GM18502 (cell line): ENCODE measurements at regions not wholly inside any gene's neighbourhood (a gene's known extent, or its start where the extent isn't known, plus 50 kb on each side); places are given as distances from the start of the nearest gene placed in this dataset.

Source experiments
- ATAC-seq: cut with Tn5 transposase; IDR thresholded peaks from one replicate; pipeline ENCODE4 v1.9.1; 2021; ENCODE audit warnings: mild to moderate bottlenecking; ENCODE audit not compliant: unreplicated experiment, poor library complexity

DNA sequence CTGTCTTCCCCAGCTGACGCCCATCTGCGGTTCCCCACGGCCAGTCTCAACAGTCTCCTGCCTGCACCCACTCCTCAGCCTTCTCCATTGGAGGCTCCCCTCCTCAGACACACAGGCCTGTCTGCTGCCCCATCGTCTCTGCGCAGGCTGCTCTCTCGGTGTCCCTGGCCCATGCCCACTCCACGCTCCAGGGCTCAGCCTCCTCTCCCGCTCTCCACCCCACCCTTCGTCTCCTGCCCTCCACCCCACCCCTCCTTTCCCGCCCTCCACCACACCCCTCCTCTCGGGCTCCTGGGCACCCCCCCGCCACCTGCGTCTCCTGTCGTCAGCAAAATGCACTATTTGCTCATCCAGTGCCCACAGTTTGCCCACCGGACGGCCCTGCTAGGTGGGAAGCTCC is 119.6 kb upstream of the DIO3 start:
- ATAC-seq = no peak

DNA sequence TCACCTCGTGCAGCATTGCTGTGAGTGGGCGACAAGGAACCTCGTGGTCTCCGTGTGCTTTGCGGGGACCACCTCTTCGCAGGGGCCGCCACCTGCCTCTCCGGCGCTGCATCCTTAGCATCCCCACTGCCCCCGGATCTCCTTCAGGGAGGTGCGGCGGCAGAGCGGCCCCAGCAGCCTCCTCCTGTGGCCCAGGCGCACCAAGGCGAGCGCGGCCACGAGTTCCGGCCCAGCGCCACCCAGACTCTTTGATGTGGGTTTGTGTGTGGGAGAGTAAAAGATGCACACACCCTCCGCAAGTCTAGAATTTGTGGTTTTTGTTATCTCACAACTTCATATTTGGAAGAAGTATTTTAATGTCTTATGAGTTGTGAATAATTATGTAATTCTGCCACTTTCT is 118.8 kb upstream of the DIO3 start:
- no peak for ATAC-seq

DNA sequence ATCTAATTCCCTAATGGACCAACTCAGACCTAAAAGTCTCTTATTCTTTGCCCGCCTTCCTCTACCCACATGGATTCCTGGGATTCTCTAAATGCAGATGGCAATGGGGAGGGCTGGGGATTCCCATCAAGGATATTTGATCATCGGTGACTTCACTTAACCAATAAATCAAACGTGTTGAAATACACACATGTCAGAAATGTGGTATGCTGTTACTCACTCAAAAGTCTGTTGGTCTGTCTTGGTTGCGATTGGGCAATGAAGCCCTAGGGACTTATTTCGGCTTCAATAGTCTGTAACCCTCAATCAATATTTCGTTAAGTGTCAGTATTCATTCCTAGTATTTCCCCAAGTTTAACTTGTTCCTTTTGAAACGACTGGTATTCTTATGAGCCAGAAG is 117.2 kb upstream of the DIO3 start:
- no peak for ATAC-seq

- ATAC-seq = no peak
Measured at GRCh38 chr14:101445278-101445677, 116.0 kb upstream of the DIO3 start.

DNA sequence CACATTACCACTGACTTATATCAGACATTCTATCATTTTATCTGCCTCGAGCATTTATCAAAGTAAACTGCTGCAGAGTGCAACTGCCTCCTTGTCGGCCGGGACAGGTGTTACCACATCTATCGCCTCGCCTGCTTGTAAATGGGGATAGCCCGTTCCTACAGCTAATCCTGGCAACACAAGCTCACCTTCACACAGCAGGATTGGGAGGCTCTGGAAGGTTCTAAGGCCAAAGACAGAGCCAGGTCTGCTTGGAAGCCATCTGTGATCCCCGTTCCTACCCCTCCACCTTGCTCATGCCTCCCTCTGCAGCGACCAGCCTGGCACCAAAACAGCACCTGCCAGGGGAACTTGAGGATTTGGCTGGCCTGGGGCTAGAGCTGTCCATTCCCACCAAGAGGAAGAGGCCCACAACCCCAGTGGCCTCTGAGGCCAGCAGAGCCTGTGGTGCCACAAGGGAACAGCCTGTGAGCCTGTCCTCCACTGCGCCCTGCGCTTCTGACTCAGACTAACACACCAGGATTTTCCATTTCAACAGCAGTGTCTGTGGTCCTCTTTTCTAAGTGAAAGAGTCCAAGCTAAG is 114.8 kb upstream of the DIO3 start:
- ATAC-seq = no peak

DNA sequence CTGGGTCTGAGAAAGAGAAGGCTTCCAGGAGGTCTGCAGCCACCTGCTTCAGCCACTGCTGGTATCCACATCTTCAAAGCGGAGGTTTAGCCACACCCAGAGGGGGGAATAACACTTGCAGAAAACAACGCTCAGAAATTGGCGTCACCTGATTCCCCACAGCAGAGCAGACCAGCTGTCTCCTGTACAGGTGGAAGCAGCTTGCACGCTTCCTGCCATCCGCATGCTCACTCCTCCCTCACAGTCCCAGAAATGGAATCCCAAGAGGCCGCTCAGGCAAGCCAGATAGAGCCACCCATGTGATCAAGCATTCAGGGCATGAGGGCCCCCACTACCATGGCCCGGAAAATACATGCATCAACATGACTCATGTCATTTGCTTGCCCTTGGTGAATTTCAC is 112.2 kb upstream of the DIO3 start:
- no peak for ATAC-seq

- no peak for ATAC-seq
Measured at GRCh38 chr14:101451166-101451565, 110.1 kb upstream of the DIO3 start.

DNA sequence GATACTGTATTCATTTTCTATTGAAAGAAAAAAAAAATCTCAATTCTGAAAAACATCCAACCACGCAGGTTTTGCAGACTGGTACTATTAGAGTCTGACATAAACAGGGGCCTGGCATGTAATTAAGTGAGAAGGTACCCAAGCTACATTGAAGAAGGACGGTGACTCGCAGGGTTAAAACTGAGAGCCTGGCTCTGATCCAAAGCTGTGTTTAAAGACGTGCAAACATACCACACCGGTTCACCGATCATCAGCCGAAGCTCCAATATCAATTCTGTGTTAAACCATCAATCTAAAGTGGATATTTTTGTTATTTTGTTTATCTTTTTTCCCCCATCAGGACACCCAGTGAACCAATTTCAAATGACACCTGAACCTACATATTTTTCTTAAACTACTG is 108.1 kb upstream of the DIO3 start:
- ATAC-seq = no peak

DNA sequence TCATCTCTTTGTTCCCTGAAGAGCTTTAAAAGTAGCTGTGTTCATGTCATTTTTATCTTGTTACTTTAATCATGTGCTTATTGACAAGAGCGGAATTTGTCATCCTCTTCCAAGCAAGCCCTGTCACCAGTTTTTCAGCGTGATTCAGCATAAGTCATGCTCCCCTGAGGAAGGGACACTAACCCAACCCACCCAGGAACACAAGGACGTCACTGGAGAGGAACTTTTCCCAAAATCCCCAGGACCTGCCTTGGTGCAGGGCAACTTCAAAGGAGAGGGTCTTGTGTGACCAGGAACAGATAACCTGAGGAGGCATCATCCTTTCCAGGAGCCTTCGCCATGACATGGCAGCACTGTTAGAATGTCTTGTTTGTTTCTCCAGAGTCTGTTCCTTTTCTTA is 107.1 kb upstream of the DIO3 start:
- ATAC-seq = no peak

DNA sequence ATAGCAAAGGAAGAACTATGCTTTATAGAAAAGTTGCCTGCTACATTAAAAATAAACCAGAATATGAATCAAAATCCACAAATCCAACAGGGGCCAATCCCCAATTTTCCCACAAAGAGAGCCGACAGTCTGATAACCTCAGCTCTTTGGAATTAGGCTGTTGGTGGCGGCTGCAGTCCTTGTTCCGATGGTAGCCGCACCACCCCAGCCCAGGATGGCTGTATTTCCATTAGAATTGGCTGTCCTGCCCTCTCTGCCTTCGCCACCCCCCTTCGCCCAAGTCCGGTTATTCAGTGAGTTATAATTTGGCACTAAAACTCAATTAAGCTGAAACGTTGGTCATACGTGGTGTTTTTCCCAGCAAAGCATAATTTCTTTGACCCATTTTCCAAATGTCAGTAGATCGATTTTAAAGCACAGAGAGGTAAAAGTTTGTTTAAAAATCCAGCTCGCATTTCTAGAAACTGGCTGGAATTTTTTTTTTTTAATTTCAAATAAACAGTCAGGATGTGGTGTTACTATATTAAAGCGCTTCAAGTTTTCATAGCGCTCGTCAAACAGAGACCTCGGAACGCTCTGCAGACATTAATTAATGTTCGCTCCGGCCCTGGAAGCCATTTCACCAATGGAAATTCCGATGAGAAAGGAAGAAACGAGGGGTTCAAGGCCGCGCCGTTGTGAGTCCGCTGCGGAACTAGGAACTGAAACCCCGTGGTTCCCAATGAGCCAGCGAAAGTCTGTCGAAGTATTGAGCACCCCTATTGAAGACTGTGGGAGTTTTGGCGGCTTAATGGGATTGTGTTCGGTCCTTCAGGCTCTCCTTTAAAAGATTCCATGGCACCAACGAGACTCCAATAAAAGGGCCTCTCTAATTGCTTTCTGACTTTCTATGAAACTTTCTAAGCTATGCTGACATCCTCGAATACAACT is 104.8 kb upstream of the DIO3 start:
- no peak for ATAC-seq

DNA sequence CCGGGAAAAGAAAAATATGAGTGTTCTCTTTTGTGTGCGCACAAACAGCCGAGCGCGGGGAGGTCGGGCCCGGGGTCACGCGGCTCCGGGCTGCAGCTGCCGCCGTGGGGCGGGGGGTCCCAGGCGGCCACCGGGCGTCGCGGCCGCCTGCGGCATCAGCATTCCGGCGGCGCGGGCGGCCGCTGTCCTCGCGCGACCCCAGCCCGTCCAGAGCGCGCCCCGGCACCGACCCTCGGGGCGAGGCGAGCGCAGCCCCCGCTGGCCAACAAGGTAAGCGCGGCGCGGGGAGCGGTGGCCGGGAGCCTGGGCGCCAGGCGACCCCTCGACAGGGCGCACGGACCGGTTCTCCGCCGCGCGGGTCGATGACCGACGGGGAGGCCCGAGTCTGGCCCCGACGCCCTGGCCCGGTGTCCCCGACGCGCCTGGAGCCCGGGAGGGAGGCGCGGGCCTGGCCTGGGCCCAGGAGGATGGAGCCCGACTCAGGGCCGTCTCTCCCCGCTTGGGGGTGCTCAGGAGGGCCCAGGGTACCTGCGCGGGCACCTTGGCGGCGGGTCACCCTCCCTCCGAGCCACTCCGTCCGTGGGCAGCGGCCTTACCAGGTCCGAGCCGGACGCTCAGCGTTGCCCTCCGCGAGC is 103.9 kb upstream of the DIO3 start:
- no peak for ATAC-seq

- ATAC-seq = no peak
Measured at GRCh38 chr14:101457936-101458740, 103.2 kb upstream of the DIO3 start.

- no peak for ATAC-seq
Measured at GRCh38 chr14:101458741-101459550, 102.3 kb upstream of the DIO3 start.

GRCh38 chr14:101459551-101459900 is 101.8 kb upstream of the DIO3 start:
- ATAC-seq = no peak

DNA sequence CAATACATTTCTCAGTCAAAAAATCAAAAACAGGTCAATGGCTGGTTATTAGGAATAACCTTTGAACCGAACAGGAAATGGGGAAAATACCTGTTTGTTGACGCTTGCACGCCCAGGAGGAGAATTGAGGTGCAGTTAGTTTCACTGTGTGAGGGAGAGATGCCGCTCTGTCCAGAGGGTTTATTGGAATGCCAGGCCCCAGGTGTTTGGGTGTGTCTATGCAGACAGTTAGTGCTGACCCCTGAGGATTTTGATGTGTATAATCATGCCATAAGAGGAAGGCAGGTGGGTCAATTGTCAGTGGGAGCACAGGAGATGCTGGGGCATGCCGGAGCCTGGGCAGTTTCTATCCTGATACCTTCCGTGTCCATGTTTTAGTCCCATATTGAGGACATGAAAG is 100.8 kb upstream of the DIO3 start:
- ATAC-seq = no peak

GRCh38 chr14:101460986-101461750 is 100.1 kb upstream of the DIO3 start:
- ATAC-seq = no peak

DNA sequence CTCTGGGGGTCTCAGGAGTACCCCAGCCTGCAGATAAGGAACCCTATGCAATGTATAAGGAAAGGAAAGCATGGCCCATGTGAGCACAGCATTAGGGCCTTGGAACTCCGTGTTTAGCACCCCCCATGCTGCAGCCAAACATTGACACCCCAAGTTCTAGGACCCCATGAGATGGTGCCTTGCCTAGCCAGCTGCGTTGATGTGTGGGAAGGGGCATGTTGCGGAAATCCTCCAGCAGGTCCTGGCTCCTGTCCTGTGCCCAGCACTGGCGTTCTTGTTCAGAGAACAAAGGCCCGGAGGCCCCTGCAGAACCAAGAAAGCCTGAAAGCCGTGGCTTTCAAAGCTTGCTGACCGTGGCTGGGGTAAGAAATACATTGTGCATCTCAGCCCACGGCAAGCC is 99.4 kb upstream of the DIO3 start:
- no peak for ATAC-seq

- ATAC-seq = no peak
Measured at GRCh38 chr14:101462726-101463565, 98.3 kb upstream of the DIO3 start.
